Small intestine (tissue), 7 donors: ENCODE measurements at regions not wholly inside any gene's neighbourhood (a gene's known extent, or its start where the extent isn't known, plus 50 kb on each side); places are given as distances from the start of the nearest gene placed in this dataset.

ENCODE experiments used
- DNase-seq, 2 donors: peaks; one replicate each; pipeline versions ENCODE4 v3.0.0 to v3.0.0-alpha.2; 2013
- FAIRE-seq: peaks from 2 replicates; lab custom pipeline; 2012; peaks lifted over from hg19 to GRCh38; lab: Jason Lieb, UNC
- H3K27ac ChIP-seq, 3 donors: one replicate each; pipeline ENCODE4 v1.5.1; 2013; ENCODE audit warnings: low read length in 2 of 3, mild to moderate bottlenecking in 2 of 3, control low read depth in 1 of 3, inconsistent platforms in 1 of 3, low read depth in 1 of 3, moderate library complexity in 1 of 3
- H3K27me3 ChIP-seq, 3 donors: one replicate each; pipeline ENCODE4 v1.6.1; 2013; ENCODE audit warnings: low read length in 3 of 3, inconsistent platforms in 1 of 3; ENCODE audit not compliant: control insufficient read depth in 3 of 3, insufficient read depth in 3 of 3
- H3K36me3 ChIP-seq, 3 donors: one replicate each; pipeline ENCODE4 v1.6.1; 2013; ENCODE audit warnings: low read length in 3 of 3, inconsistent platforms in 1 of 3, low read depth in 1 of 3, mild to moderate bottlenecking in 1 of 3, moderate library complexity in 1 of 3; ENCODE audit not compliant: control insufficient read depth in 3 of 3, insufficient read depth in 2 of 3
- H3K4me1 ChIP-seq, 3 donors: one replicate each; pipeline ENCODE4 v1.6.1; 2013; ENCODE audit warnings: low read length in 2 of 3, inconsistent platforms in 1 of 3, low read depth in 1 of 3, mild to moderate bottlenecking in 1 of 3, moderate library complexity in 1 of 3; ENCODE audit not compliant: control insufficient read depth in 3 of 3, insufficient read depth in 2 of 3
- H3K4me3 ChIP-seq, 3 donors: one replicate each; pipeline ENCODE4 v1.5.1; 2013; ENCODE audit warnings: low read length in 3 of 3, control low read depth in 1 of 3, inconsistent platforms in 1 of 3, low read depth in 1 of 3, mild to moderate bottlenecking in 1 of 3, moderate library complexity in 1 of 3
- H3K9me3 ChIP-seq, 2 donors: one replicate each; pipeline ENCODE4 v1.6.1; 2013; ENCODE audit warnings: low read depth in 1 of 2, low read length in 1 of 2; ENCODE audit not compliant: control insufficient read depth in 2 of 2, insufficient read depth in 1 of 2
- WGBS, 3 donors: extraction: QIAGEN DNeasy Blood & Tissue Kit; methylation state at CpG; one replicate each; pipeline ENCODE4 v1.1.7; 2013; 5-methylcytosine and 5-hydroxymethylcytosine counted together
- donor health status: healthy with polysubstance abuse.
- donor health status: control.
- donor health status: control.
- donor health status: Bipolar disorder and iron deficiency.
- donor health status: healthy.

- H3K27me3 ChIP-seq = peaks cover 0 to 2% (median 0%) of the 10 kb centered on the region in 3 donors
- FAIRE-seq (no peak), DNase-seq (no peak)
- H3K4me3 ChIP-seq = no peak overlapping the region
- no peaks in the 10 kb centered on the region for H3K4me1 ChIP-seq
- no peaks in the 10 kb centered on the region for H3K9me3 ChIP-seq
- H3K36me3 ChIP-seq = no peaks in the 10 kb centered on the region
- H3K27ac ChIP-seq = no peak overlapping the region
- 42 to 48% (median 46%) methylated on average over 4 of the region's 4 CpGs for WGBS, 3 donors
Measured at GRCh38 chr22:49361164-49361563, 466.5 kb downstream of the BRD1 start.

- FAIRE-seq (no peak), DNase-seq (no peak)
- H3K4me1 ChIP-seq = no peaks in the 10 kb centered on the region
- no peak overlapping the region for H3K4me3 ChIP-seq
- WGBS, 3 donors = 44 to 62% (median 46%) methylated on average over 3 of the region's 3 CpGs
- no peaks in the 10 kb centered on the region for H3K9me3 ChIP-seq
- H3K27ac ChIP-seq = no peak overlapping the region
- peaks cover 0 to 2% (median 0%) of the 10 kb centered on the region in 3 donors for H3K27me3 ChIP-seq
- H3K36me3 ChIP-seq = no peaks in the 10 kb centered on the region
Measured at GRCh38 chr22:49360746-49361145, 466.9 kb downstream of the BRD1 start.

- no peaks in the 10 kb centered on the region for H3K9me3 ChIP-seq
- no peaks in the 10 kb centered on the region for H3K4me1 ChIP-seq
- 62 to 66% (median 65%) methylated on average over 8 of the region's 8 CpGs for WGBS, 3 donors
- no peak overlapping the region for H3K27ac ChIP-seq
- H3K27me3 ChIP-seq = peaks cover 0 to 2% (median 0%) of the 10 kb centered on the region in 3 donors
- no peaks in the 10 kb centered on the region for H3K36me3 ChIP-seq
- DNase-seq = no peak
- no peak for FAIRE-seq
- H3K4me3 ChIP-seq = no peak overlapping the region
Measured at GRCh38 chr22:49359076-49359475, 468.6 kb downstream of the BRD1 start.

GRCh38 chr22:49357661-49358440 is 469.8 kb downstream of the BRD1 start:
- H3K9me3 ChIP-seq = no peaks in the 10 kb centered on the region
- DNase-seq (no peak), FAIRE-seq (no peak)
- no peak overlapping the region for H3K4me3 ChIP-seq
- 81 to 91% (median 81%) methylated on average over 19 to 20 of the region's 20 CpGs for WGBS, 3 donors
- H3K27me3 ChIP-seq = peaks cover 0 to 2% (median 0%) of the 10 kb centered on the region in 3 donors
- no peaks in the 10 kb centered on the region for H3K4me1 ChIP-seq
- H3K36me3 ChIP-seq = no peaks in the 10 kb centered on the region
- no peak overlapping the region for H3K27ac ChIP-seq

- Histone ChIP-seq H3K36me3 (no peaks in the 10 kb centered on the region), H3K27me3 (peaks cover 0 to 9% (median 0%) of the 10 kb centered on the region in 3 donors), H3K27ac (no peak overlapping the region), H3K4me3 (no peak overlapping the region), H3K4me1 (no peaks in the 10 kb centered on the region), H3K9me3 (no peaks in the 10 kb centered on the region)
- no peak for DNase-seq
- no peak for FAIRE-seq
- WGBS, 3 donors = 78 to 91% (median 79%) methylated on average over 3 of the region's 3 CpGs
Measured at GRCh38 chr22:49356428-49356827, 471.2 kb downstream of the BRD1 start.

- WGBS, 3 donors = 78 to 88% (median 80%) methylated on average over 18 of the region's 18 CpGs
- Histone ChIP-seq H3K9me3 (no peaks in the 10 kb centered on the region), H3K27ac (no peak overlapping the region), H3K4me3 (no peak overlapping the region), H3K36me3 (no peaks in the 10 kb centered on the region), H3K27me3 (peaks cover 0 to 9% (median 0%) of the 10 kb centered on the region in 3 donors), H3K4me1 (no peaks in the 10 kb centered on the region)
- FAIRE-seq (no peak), DNase-seq (no peak)
Measured at GRCh38 chr22:49355211-49355920, 472.3 kb downstream of the BRD1 start.

- no peaks in the 10 kb centered on the region for H3K36me3 ChIP-seq
- H3K4me3 ChIP-seq = no peak overlapping the region
- FAIRE-seq (no peak), DNase-seq (no peak)
- H3K4me1 ChIP-seq = no peaks in the 10 kb centered on the region
- 60 to 64% (median 64%) methylated on average over 14 of the region's 14 CpGs for WGBS, 3 donors
- no peak overlapping the region for H3K27ac ChIP-seq
- H3K27me3 ChIP-seq = peaks cover 0 to 9% (median 0%) of the 10 kb centered on the region in 3 donors
- H3K9me3 ChIP-seq = no peaks in the 10 kb centered on the region
Measured at GRCh38 chr22:49354516-49355210, 473.0 kb downstream of the BRD1 start.

GRCh38 chr22:49353235-49353634 is 474.4 kb downstream of the BRD1 start:
- Histone ChIP-seq H3K27me3 (peaks cover 0 to 9% (median 0%) of the 10 kb centered on the region in 3 donors), H3K4me3 (no peak overlapping the region), H3K4me1 (no peaks in the 10 kb centered on the region), H3K36me3 (no peaks in the 10 kb centered on the region), H3K27ac (no peak overlapping the region), H3K9me3 (no peaks in the 10 kb centered on the region)
- FAIRE-seq (no peak), DNase-seq (no peak)
- WGBS, 3 donors = 83 to 85% (median 85%) methylated on average over 17 of the region's 17 CpGs
